ENCODE measurements at regions not wholly inside any gene's neighbourhood (a gene's known extent, or its start where the extent isn't known, plus 50 kb on each side); places are given as distances from the start of the nearest gene placed in this dataset.

GRCh38 chr7:85483177-85483576, 296.3 kb upstream of the SEMA3D start:
- no peak for ATAC-seq (ENCODE audit: poor library complexity)
- Mint-ChIP-seq H3K4me3 (no peak overlapping the region), H3K27me3 (no peaks in the 10 kb centered on the region), H3K27ac (no peak overlapping the region), H3K9me3 (no peaks in the 10 kb centered on the region), H3K36me3 (ENCODE audit: low read depth) (no peaks in the 10 kb centered on the region), H3K4me1 (ENCODE audit: low read depth) (no peaks in the 10 kb centered on the region)
- DNase-seq: no peak
- H3K36me3 ChIP-seq (ENCODE audit: insufficient read depth, low read length): no peaks in the 10 kb centered on the region
- no peaks in the 10 kb centered on the region for H3K27me3 ChIP-seq (ENCODE audit: control insufficient read depth in 1 of 2, insufficient read depth in 2 of 2, low read length in 2 of 2)
- H3K4me3 ChIP-seq (ENCODE audit: low read length): no peak overlapping the region
- H3K9me3 ChIP-seq (ENCODE audit: control insufficient read depth in 1 of 2, insufficient read depth in 1 of 2, low read length in 2 of 2): no peaks in the 10 kb centered on the region
- ChIA-PET CTCF (no interaction called here), POLR2A (no interaction called here)
- intact Hi-C loops (cut with DNase I, micrococcal nuclease): no loop called here
- H3K4me1 ChIP-seq (ENCODE audit: insufficient read depth, low read length): no peaks in the 10 kb centered on the region
- TF ChIP-seq CTCF (IDR thresholded peaks at IDR 0.05): no peak
- H3K27ac ChIP-seq (ENCODE audit: low read depth in 1 of 2, low read length in 2 of 2): no peak overlapping the region

- no peaks in the 10 kb centered on the region for H3K4me1 Mint-ChIP-seq (ENCODE audit: low read depth)
- Histone ChIP-seq H3K4me3 (ENCODE audit: low read length) (no peak overlapping the region), H3K27me3 (ENCODE audit: control insufficient read depth in 1 of 2, insufficient read depth in 2 of 2, low read length in 2 of 2) (no peaks in the 10 kb centered on the region), H3K4me1 (ENCODE audit: insufficient read depth, low read length) (no peaks in the 10 kb centered on the region), H3K36me3 (ENCODE audit: insufficient read depth, low read length) (no peaks in the 10 kb centered on the region), H3K27ac (ENCODE audit: low read depth in 1 of 2, low read length in 2 of 2) (no peak overlapping the region), H3K9me3 (ENCODE audit: control insufficient read depth in 1 of 2, insufficient read depth in 1 of 2, low read length in 2 of 2) (no peaks in the 10 kb centered on the region)
- no peak for DNase-seq
- ChIA-PET CTCF (no interaction called here), POLR2A (no interaction called here)
- TF ChIP-seq CTCF (IDR thresholded peaks at IDR 0.05): no peak
- H3K9me3 Mint-ChIP-seq: no peaks in the 10 kb centered on the region
- H3K27ac Mint-ChIP-seq: no peak overlapping the region
- no peaks in the 10 kb centered on the region for H3K27me3 Mint-ChIP-seq
- H3K4me3 Mint-ChIP-seq: no peak overlapping the region
- intact Hi-C loops (cut with DNase I, micrococcal nuclease): no loop called here
- no peak for ATAC-seq (ENCODE audit: poor library complexity)
- no peaks in the 10 kb centered on the region for H3K36me3 Mint-ChIP-seq (ENCODE audit: low read depth)
These were observed 293.8 kb upstream of the SEMA3D start for GRCh38 chr7:85480666-85481065.

GRCh38 chr7:85479918-85480643, 293.2 kb upstream of the SEMA3D start:
- DNase-seq (no peak), ATAC-seq (ENCODE audit: poor library complexity) (no peak)
- intact Hi-C loops (cut with DNase I, micrococcal nuclease): no loop called here
- H3K36me3 ChIP-seq (ENCODE audit: insufficient read depth, low read length): no peaks in the 10 kb centered on the region
- no peaks in the 10 kb centered on the region for H3K27me3 Mint-ChIP-seq
- H3K4me1 ChIP-seq (ENCODE audit: insufficient read depth, low read length): no peaks in the 10 kb centered on the region
- H3K27ac ChIP-seq (ENCODE audit: low read depth in 1 of 2, low read length in 2 of 2): no peak overlapping the region
- H3K27me3 ChIP-seq (ENCODE audit: control insufficient read depth in 1 of 2, insufficient read depth in 2 of 2, low read length in 2 of 2): no peaks in the 10 kb centered on the region
- ChIA-PET POLR2A (no interaction called here), CTCF (no interaction called here)
- H3K4me1 Mint-ChIP-seq (ENCODE audit: low read depth): no peaks in the 10 kb centered on the region
- no peaks in the 10 kb centered on the region for H3K36me3 Mint-ChIP-seq (ENCODE audit: low read depth)
- H3K9me3 ChIP-seq (ENCODE audit: control insufficient read depth in 1 of 2, insufficient read depth in 1 of 2, low read length in 2 of 2): no peaks in the 10 kb centered on the region
- no peak overlapping the region for H3K4me3 Mint-ChIP-seq
- no peak for TF ChIP-seq CTCF (IDR thresholded peaks at IDR 0.05)
- H3K9me3 Mint-ChIP-seq: no peaks in the 10 kb centered on the region
- no peak overlapping the region for H3K27ac Mint-ChIP-seq
- no peak overlapping the region for H3K4me3 ChIP-seq (ENCODE audit: low read length)

All from CD4-positive, alpha-beta T cell (primary cell).